Stimulated activated CD8-positive, alpha-beta memory T cell treated with anti-CD3 and anti-CD28 coated beads, Interleukin-7, amount 100 ng/mL, for 24 hours (primary cell): ENCODE measurements at regions not wholly inside any gene's neighbourhood (a gene's known extent, or its start where the extent isn't known, plus 50 kb on each side); places are given as distances from the start of the nearest gene placed in this dataset.
A peak's percentile ranks its signal among the peaks of the same experiment; 100 is the strongest.

ENCODE experiments used
- DNase-seq: peaks from one replicate; pipeline ENCODE4 v3.0.0-alpha.2; 2020; ENCODE audit warnings: low read depth

DNA sequence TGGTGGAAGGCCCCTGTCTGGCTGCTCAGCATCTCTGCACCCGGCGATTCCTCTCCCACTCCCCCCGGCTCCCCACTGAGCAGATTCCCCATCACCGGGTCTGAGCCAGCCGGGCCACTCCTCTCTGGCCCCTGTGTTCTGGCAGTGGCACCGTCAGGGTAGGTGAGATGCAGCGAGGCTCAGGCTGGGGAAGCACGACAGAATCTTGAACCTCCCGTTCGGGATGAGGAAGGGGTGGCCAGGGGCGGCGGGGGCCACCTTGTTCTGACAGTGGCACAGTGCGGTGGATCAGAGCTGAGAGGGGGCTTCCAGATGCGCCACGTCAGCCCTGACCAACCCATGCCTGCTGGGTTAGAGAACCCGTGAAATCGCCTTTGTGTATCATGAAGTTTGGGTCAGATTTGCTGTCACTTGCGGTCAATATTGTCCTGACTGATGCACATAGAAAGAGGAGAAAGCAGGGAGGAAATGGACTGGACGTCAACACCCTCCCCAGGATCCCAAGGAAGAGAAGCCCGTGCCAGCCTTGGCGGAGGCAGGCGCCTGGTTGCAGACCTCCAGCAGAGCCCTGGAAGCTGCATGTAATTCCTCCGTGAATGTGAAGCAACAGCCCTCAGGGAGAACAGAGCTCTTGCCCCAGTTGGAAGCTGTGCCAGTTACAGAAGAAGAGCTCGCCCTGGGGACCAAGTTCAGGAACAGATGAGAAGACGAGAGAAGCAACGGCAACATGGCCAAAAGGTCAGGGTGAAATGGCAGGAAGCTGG is 137.1 kb upstream of the SFSWAP start:
- no peak for DNase-seq

DNA sequence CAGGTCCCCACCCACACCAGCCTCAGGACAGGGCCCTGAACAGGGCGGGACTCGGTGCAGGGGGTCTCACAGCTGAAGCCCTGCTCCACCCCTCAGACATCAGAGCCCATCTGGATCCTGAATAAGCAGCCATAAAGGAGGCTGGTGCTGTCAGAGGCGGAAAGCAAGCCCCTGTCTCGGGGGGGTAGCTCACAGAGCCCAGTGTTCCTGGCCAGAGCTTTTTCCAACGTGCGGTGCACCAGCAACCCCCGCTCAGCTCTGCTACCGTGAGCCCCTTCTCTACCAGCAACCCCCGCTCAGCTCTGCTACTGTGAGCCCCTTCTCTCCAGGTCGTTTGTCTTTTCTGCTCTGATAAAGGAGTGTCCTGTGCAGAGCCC is 136.5 kb upstream of the SFSWAP start:
- no peak for DNase-seq

DNA sequence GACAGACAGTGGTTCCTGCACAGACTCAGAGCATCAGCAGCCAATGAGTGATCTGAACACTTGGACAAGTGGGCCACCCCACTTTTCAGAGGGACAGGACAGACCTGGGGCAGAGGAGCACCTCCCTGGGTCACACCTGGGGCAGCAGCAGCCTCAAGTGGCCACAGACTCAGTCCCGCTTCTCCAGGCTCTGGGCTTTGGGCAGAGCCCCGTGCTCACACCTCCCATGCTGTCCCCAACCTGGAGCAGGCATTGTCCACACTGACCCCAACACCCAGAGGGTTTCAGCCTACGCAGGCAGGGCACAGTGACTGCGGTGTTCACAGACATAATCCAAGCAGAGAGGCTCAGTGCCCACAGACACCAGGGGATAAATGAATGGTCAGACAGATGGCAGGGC is 135.5 kb upstream of the SFSWAP start:
- no peak for DNase-seq

DNA sequence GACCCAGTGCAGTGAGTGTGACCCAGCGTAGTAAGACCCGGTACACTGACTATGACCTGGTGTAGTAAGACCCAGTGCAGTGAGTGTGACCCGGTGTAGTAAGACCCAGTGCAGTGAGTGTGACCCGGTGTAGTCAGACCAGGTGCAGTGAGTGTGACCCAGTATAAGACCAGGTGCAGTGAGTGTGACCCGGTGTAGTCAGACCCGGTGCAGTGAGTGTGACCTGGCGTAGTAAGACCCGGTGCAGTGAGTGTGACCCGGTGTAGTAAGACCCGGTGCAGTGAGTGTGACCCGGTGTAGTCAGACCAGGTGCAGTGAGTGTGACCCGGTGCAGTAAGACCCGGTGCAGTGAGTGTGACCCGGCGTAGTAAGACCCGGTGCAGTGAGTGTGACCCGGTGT is 134.2 kb upstream of the SFSWAP start:
- peak; percentile 9 for DNase-seq

DNA sequence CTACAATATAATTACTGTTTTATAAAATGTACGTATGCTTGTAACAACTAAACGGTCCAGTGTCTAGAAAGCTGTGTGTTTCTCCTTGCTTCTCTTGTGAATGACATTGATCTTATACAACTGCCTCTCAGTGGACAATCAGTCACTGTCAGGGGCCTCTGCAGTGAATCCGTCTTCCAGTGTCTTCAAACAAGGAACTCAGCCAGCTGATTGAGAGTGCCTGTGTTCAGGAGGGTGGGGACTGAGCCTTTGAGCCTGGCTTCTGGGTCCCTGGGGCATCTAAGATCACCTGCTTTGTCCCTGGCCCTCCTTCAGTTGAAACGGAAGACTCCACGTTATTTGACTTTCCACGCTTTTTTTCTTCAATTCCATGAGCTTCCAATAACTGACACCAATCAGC is 133.1 kb upstream of the SFSWAP start:
- DNase-seq = no peak

DNA sequence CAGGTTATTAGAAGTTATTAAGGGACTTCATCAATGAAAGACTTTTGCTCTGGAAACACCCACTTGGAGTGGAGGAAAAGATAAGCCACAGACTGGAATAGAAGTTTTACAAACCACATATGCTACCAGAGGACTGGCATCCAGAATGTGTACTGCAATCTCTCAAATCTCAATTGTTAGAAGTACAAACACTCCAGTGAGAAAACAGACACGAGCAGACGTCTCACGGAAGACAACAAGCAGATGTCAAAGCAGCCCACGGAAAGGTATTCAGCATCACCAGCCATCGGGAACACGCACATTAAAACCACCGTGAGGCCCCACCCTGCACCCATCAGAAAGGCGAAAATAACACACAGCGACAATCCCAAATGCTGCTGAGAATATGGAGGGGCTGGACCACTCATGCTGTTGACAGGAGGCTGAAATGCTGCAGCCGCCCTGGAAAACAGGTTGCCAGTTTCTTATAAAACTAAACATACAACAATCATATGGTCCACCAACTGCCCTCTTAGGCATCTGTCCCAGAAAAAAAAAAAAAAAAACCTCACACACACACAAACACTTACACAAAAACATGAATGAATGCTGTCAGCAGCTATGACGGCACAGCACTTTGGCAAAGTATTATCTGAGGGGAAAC is 131.9 kb upstream of the SFSWAP start:
- no peak for DNase-seq

DNA sequence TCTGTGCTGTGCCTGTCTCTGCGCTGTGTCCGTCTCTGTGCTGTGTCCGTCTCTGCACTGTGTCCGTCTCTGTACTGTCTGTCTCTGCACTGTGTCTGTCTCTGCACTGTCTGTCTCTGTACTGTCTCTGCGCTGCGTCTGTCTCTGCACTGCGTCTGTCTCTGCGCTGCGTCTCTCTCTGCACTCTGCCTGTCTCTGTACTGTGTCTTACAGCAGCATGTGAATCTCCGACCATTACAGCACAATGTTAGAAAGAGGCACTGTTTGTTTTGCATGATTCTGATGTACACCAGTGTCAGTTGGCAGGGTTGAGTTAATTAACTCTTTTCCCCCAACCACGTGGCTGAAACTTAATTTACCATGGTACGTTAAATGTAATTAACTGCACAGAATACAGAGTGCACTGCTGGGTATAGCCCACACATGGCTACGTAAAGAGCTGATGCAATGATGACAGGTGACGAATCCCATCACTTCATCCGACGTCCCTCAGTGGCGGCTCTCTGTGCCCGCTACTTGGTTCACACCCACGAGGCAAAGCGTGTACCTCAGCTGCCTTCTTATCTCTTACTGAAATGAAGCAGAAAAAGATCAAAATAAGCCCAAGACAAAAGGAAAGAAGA is 127.7 kb upstream of the SFSWAP start:
- DNase-seq = no peak

DNA sequence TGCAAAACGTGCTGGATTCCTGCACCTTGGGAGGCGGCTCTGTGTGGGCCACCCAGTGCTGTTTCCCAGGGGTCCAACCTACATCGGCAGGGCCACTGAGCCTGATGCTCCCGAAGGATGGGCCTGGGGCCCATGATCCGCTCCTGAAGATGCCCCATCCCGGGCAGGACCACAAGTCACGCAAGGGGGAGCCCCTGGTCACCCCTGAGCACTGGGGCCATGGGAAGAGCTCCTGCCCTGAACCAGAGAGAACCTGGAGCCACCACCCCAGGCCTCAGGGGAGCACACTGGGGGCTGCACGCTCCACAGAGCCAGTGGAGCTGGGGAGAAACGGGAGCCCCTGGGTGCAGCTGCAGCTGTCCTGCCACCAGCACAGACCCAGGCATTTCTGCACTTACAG is 124.6 kb upstream of the SFSWAP start:
- DNase-seq = no peak

DNA sequence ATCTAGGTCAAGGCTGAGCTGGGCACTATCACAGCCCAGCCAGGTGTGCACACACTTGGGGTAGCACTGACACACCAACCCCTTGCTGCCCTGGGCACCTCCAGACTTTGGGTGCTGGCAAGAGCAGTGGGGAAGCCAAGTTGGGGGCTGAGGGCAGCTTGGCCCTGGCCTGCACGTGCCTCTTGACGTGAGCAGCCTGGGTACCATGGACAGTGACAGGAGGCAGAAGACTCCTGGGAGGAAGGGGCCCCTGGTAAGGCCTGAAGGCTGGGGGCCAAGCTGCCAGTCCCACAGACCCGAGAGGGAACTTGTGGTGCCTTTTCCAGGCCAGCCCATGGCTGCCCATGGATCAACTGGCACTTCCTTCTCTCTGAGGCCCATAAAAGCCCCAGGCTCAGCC is 124.1 kb upstream of the SFSWAP start:
- DNase-seq = no peak

DNA sequence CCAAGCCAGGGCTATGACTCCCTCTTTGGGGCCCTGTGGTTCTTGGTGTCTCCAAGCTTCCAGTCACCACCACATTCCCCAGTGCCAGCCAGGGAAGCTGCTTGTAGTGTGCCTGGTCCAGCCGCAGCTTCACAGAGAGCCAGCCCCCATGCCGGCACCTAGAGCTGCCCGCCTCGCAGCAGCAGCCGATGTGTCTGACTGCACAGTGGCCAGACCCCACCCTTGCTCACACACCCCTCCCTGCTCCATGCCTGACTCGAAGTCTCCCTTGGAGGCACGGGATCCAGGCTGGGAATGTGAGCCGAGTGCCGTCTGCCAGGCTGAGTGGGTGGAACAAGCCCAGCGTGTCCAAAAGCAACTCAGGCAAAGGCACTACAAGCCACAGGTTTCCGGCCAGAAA is 123.3 kb upstream of the SFSWAP start:
- no peak for DNase-seq

DNA sequence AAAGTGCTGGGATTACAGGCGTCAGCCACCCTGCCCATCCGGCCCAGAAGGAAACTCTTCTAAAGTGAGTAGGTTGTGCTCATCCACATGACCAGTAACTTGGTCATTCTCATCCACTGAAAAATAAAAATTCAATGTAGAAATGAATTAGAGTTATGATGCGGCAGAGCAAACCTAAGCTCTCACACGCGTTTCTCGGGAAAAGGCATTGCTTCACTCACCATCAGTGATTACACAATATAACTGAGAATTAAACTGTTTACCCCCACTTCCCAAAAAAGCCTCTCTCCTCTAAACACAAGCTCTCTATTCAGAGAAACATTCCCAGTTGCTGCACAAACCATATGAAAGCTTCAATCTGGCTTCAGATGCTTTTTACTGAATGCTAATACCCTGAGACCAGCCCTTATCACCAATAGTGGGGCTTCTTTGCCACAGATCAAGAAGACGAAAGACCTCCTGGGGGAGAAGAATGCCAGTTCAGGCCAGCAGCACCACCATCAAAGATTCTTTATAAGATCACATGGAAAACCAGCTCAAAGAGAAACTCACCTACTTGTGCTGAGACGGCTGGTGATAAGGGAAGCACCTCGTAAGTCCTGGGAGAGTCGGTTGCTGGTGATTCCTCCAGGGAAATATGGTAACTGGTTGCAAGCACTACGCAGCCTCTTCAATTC is 121.5 kb upstream of the SFSWAP start:
- DNase-seq = no peak

DNA sequence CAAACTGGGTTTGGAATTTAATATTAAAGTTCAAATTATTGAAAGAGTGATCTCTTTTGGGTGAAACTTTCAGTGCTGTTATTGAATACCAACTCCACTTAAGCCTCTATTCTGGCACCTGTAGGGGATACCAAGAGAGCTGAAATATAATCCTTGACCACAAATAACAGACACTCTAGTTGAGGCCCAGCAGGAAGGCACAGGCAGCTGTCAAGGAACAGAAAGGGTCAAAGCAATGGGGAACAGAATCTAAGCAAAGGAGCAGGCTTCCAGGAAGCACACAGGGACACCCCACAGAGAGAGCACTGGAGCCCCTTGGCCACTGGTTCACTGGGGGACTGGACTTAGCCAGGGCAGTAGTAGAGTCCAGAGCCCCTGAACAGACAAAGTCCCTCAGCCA is 120.9 kb upstream of the SFSWAP start:
- no peak for DNase-seq

DNA sequence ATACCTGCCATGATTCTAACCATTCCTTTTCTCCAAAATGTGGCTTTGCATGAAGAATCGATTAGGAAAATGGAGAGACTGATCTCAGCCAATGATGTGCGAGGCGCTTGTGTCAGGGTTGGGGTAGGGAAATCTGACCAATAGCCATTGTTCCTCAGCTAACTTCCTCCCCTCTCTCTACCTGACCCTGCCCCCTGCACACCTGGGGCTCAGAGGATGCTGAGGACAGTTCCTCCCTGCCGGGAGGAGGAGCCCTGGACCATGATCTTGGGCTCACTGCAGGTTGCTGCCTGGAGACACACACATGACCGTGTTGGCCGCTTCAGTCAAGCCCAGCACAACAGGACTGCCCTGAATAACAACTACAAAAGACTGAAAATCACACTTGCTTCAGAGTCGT is 119.8 kb upstream of the SFSWAP start:
- DNase-seq = no peak

DNA sequence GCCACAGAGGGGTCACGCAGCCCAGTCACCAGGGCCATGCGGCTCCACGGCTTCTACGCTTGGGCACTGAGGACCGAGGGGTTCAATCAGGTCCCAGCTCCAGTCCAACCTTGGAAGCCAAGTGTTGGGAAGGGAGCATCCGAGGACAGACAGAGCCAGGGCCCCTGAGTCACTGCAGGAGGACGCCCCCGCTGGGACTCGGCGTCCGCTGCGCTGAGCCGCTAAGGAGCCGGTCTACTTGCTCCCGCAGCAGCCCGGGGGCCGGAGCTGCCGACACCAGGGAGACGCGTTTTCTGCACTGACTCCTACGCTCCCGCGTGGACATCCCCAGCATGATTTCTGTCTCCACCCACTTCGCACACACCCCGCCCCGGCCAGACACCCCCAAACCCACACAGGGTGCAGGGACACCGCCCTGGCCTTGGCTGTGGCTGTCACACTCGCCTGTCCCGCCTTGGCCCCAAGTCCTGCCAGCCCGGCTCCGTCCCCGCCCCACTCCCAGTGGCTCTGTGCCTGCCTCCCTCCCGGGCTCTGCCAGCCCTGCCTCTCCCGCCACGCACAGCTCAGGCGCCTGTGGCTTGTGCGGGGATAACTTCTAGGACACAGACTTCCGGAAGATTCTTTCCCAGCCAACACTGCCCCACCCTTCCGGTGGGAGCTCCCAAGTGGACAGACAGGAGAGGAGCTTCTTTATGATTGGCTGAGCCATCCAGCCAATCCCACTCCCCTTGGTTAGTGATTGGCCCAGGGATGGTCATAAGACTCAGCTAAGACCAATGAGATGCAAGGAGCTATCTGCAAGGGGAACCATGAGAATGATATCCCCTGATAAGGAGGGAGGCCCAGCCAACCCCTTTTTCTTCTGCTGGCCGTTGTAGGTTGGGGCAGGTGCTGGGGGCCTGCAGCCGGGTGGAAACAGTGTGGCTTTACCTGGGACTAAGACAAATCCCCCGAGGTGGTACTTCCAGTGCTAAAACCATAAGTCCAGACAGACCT is 118.9 kb upstream of the SFSWAP start:
- no peak for DNase-seq

DNA sequence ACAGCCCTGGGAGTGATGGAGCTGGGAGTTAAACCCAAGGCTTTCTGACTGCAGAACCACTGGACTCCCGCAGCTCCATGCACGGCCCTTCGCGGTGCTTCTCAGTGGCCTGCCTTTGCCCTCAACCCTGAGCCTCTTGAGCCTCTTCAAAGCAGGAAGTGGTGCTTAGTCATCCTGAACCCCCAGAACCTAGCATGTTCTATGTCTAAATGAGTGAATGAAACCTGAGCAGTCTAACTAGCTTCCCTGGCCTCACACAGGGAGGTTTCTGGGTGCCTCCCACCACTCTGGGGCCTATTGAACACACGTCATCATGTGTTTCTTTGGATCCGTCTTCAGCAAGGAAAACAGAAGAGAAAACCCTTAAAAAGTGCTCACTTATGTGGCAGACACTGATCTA is 117.9 kb upstream of the SFSWAP start:
- DNase-seq = no peak

DNA sequence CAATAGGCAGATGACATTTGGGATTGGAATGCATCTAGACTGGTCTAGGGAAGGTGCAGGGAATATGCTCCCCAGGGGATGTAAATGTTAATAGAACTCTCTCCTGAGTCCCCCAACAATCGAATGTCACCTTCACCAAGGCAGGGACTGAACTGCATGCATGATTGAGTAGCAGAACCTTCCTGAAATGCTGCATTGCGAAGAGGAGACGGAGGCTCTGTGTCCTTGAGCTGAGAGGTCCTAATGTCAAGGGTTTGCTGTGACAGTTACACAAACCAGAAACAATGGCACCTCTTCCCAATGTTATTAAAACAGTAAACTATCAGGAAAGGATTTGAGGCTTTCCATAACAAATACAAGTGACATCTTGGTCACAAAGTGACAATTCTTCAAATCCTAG is 117.5 kb upstream of the SFSWAP start:
- no peak for DNase-seq

DNA sequence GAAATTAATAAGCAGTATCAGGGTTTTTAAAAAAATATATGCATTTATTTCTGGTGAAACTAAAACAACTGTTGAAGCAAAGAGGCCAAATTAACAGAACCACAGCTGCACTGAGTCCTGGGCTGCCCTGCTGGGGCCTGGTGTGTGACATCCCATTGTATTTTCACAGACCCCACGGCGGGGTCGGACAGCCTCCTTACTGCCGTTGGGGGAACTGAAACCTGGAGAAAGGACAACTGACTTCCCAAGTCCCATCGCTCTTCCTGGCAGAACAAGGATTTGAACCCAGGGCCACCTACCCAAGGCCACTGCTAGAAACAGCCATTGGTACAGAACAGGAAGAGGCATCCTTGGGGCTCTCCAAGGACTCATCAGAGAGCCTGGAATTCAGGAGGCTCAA is 114.8 kb upstream of the SFSWAP start:
- no peak for DNase-seq

DNA sequence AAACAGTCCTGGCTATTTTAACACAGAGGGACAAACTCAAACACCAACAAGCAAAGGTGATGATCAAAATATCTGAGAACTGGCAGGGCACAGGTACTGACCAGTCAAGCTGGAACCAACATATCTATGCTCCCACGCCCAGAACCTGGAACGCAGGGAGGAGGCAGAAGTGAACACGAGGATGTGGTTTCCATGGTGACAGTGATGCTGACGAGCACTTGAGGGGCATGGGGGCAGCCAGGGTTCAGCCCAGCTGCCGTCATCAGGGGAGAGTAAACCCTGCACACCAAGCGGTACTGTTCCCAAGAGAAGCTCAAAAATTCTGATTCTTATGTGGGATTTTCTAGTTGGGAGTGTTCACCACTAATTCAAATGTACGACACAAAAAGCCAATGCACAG is 113.6 kb upstream of the SFSWAP start:
- no peak for DNase-seq

DNA sequence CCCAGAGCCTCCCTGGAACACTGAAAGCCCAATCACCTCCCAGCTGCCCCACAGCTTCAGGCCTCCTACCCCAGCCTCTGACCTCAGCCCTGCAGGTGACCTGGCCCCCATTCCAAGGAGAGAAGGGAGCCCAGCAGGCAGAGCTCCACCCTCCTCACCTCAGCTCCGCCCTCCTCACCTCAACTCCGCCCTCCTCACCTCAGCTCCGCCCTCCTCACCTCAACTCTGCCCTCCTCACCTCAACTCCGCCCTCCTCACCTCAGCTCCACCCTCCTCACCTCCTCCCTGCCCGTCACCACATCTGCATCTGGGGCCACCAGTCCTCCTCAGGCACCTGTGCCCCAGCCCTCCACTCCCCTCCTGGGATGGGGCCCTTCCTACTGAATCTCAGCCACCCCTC is 112.2 kb upstream of the SFSWAP start:
- DNase-seq = no peak

DNA sequence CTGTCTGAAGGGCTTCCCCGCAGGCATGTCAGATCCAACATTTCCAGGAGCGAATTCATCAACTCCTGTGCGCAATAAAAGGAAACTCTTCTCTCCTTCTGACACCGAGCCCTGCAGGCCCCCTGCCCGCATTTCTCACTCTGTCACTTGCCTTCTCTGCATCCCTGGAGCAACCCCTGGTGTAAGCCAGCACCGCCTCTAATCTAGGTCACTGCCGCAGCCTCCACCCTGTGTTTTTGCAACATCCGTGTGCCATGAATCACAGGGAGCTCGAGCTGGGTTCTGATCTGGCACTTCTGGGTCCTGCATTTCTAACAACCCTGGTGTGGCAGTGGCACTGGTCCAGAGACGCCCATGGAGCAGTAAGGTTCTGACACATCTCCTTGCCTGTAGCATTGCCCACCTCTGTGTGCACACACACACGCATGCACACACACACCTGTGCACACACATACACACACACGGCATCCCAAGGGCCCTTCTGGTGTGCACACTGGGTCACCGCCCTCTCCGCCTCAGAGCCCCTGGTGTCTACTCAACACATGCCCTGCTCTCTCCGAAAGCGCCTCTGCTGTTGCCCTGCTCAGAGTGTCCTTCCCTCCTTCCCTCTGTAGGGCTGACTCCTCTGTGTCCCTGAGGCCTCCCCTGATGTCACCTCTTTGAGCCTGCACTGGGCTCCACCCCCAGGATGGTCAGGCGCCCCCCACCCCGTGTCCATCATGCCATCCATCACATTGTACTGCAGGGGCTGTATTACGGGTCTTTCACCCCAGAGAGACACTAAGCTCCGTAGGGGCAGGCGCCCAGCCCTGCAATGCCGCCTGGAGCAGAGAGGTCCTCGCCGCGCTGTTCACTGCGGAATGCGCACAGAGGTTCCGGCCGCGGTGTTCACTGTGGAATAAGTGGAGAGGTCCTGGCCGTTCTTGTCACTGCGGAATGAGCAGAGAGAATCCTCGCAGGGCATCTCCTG is 111.4 kb upstream of the SFSWAP start:
- no peak for DNase-seq

DNA sequence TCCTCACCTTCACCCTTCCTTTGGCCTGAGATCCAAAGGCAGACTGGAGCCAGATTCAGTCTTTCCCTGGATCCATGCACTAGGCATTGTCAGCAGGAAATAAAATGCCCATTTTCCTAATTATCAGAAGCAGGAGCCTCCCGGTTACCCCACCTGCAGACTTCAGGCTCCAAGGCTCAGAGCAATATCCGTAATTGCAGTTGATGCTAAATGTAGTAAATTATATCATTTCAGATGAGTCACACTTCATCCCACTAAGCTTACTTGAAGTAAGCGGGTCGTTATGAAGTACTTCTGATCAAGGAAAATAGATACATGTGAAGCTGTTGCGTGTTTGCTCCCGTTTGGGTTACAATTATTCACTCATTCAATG is 110.7 kb upstream of the SFSWAP start:
- DNase-seq = no peak
